PC-9 (cell line): ENCODE measurements at regions not wholly inside any gene's neighbourhood (a gene's known extent, or its start where the extent isn't known, plus 50 kb on each side); places are given as distances from the start of the nearest gene placed in this dataset.

ENCODE experiments used
- EZH2 ChIP-seq: fragments of 200-600 bp; sonication (generic); IDR thresholded peaks from 2 replicates; pipeline ENCODE4 v1.8.0; 2017; ENCODE audit warnings: antibody characterized with exemption, low read depth
- TF ChIP-seq, protein P1 (sequence below): fragments of 200-600 bp; sonication (generic); conservative IDR thresholded peaks from 2 replicates; pipeline ENCODE4 v1.6.1; 2017; ENCODE audit warnings: mixed run types, antibody characterized with exemption, mild to moderate bottlenecking, moderate library complexity

DNA sequence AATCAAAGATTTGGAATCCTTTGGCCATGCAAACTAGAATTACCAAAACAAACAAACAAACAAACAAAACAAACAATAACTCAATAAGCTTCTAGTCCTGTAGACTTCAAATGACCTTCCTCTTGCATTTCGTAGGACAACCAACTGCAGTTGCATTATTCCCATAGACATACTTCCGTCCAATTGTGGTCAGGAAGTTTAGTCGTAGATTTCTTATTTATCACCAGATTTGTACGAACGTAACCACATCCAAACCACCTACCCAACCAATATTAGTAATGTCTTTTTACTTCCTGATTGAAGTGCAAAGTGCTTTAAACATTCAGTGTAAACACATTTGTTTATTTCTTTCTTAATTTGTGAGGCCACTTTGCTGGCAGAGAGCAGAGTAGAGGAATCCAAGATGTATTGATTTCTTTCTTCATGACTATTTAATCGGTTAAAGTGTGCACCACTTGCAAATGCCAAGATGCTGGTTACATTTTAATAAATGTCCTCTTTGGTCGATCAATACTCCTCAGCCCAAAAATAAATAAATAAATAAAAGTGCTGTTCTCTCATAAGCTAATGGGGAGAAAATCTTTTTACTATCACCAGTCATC is 1745.6 kb upstream of the CELF4 start:
- TF ChIP-seq, protein P1, sequence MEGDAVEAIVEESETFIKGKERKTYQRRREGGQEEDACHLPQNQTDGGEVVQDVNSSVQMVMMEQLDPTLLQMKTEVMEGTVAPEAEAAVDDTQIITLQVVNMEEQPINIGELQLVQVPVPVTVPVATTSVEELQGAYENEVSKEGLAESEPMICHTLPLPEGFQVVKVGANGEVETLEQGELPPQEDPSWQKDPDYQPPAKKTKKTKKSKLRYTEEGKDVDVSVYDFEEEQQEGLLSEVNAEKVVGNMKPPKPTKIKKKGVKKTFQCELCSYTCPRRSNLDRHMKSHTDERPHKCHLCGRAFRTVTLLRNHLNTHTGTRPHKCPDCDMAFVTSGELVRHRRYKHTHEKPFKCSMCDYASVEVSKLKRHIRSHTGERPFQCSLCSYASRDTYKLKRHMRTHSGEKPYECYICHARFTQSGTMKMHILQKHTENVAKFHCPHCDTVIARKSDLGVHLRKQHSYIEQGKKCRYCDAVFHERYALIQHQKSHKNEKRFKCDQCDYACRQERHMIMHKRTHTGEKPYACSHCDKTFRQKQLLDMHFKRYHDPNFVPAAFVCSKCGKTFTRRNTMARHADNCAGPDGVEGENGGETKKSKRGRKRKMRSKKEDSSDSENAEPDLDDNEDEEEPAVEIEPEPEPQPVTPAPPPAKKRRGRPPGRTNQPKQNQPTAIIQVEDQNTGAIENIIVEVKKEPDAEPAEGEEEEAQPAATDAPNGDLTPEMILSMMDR: no peak
- no peak for TF ChIP-seq EZH2
